HG02759 (cell line): ENCODE measurements at regions not wholly inside any gene's neighbourhood (a gene's known extent, or its start where the extent isn't known, plus 50 kb on each side); places are given as distances from the start of the nearest gene placed in this dataset.

Experiments
- ATAC-seq: cut with Tn5 transposase; IDR thresholded peaks from one replicate; pipeline ENCODE4 v1.9.1; 2021; ENCODE audit warnings: mild to moderate bottlenecking, moderate library complexity; ENCODE audit not compliant: unreplicated experiment

- ATAC-seq, result no peak
Measured at GRCh38 chr17:79330229-79330628, 255.6 kb downstream of the ENGASE start.

- ATAC-seq, result no peak
Measured at GRCh38 chr17:79326814-79327213, 252.2 kb downstream of the ENGASE start.

GRCh38 chr17:79325709-79326430 is 251.2 kb downstream of the ENGASE start:
- ATAC-seq, result no peak

- ATAC-seq, result no peak
Measured at GRCh38 chr17:79324194-79324593, 249.6 kb downstream of the ENGASE start.

GRCh38 chr17:79323566-79323965 is 248.9 kb downstream of the ENGASE start:
- ATAC-seq, result no peak

- no peak for ATAC-seq
Measured at GRCh38 chr17:79322211-79323123, 247.8 kb downstream of the ENGASE start.

GRCh38 chr17:79320331-79320730 is 245.7 kb downstream of the ENGASE start:
- no peak for ATAC-seq

GRCh38 chr17:79317916-79318315 is 243.3 kb downstream of the ENGASE start:
- ATAC-seq, result no peak

- ATAC-seq, result no peak
Measured at GRCh38 chr17:79316805-79317204, 242.2 kb downstream of the ENGASE start.

- ATAC-seq, result no peak
Measured at GRCh38 chr17:79315358-79316105, 240.9 kb downstream of the ENGASE start.

GRCh38 chr17:79314617-79315357 is 240.2 kb downstream of the ENGASE start:
- ATAC-seq, result no peak

GRCh38 chr17:79311373-79311772 is 236.7 kb downstream of the ENGASE start:
- ATAC-seq, result no peak

- ATAC-seq, result no peak
Measured at GRCh38 chr17:79306424-79307318, 232.0 kb downstream of the ENGASE start.

GRCh38 chr17:79305768-79306423 is 231.3 kb downstream of the ENGASE start:
- ATAC-seq, result no peak

- ATAC-seq, result no peak
Measured at GRCh38 chr17:79305376-79305767, 230.7 kb downstream of the ENGASE start.

- ATAC-seq, result no peak
Measured at GRCh38 chr17:79304884-79305283, 230.3 kb downstream of the ENGASE start.

- no peak for ATAC-seq
Measured at GRCh38 chr17:79303641-79304205, 229.1 kb downstream of the ENGASE start.

- no peak for ATAC-seq
Measured at GRCh38 chr17:79301469-79301868, 226.8 kb downstream of the ENGASE start.

- no peak for ATAC-seq
Measured at GRCh38 chr17:79299349-79299748, 224.7 kb downstream of the ENGASE start.
